GM12874 (cell line): ENCODE measurements at regions not wholly inside any gene's neighbourhood (a gene's known extent, or its start where the extent isn't known, plus 50 kb on each side); places are given as distances from the start of the nearest gene placed in this dataset.

ENCODE experiments used
- CTCF ChIP-seq: IDR thresholded peaks from 2 replicates; pipeline ENCODE4 v1.5.1; 2011; ENCODE audit warnings: low read depth, mild to moderate bottlenecking, control low read depth, low read length, moderate library complexity; ENCODE audit not compliant: insufficient read depth

GRCh38 chr6:154920495-154921200 lies 74.5 kb upstream of the TIAM2 start:
- TF ChIP-seq CTCF = no peak

- TF ChIP-seq CTCF = no peak
Measured at GRCh38 chr6:154921482-154921881, 73.6 kb upstream of the TIAM2 start.

GRCh38 chr6:154923199-154923869 lies 71.8 kb upstream of the TIAM2 start:
- TF ChIP-seq CTCF = no peak

GRCh38 chr6:154925130-154925529 lies 70.0 kb upstream of the TIAM2 start:
- TF ChIP-seq CTCF = no peak

- no peak for TF ChIP-seq CTCF
Measured at GRCh38 chr6:154926366-154926765, 68.7 kb upstream of the TIAM2 start.

- peak; percentile 64 for TF ChIP-seq CTCF
Measured at GRCh38 chr6:154928325-154928922, 66.7 kb upstream of the TIAM2 start.

- no peak for TF ChIP-seq CTCF
Measured at GRCh38 chr6:154930451-154930851, 64.7 kb upstream of the TIAM2 start.
